H4 (cell line): ENCODE measurements at regions not wholly inside any gene's neighbourhood (a gene's known extent, or its start where the extent isn't known, plus 50 kb on each side); places are given as distances from the start of the nearest gene placed in this dataset.

Experiments
- DNase-seq: peaks from one replicate; pipeline ENCODE4 v3.0.0-alpha.2; 2015; ENCODE audit warnings: low spot score

DNA sequence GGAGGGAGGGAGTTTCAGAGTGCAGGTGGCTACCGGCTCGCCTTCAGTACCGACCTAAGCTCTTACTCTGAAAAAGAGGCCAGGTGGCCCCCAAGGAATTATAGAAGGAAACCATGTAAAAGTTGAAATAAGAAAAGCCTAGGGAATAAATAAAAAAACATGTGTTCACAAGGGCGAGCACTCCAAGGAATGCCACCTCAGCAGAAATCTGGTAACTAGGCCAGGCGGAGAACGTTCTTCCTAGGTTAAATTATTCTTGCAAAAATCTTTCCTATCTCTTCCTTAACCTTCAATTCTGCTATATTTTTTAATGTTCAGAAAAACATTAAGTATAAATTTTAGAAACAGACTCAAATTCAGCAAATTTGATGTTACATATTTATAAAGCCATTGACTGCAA is 1260.3 kb upstream of the SLC10A2 start:
- DNase-seq, result no peak

DNA sequence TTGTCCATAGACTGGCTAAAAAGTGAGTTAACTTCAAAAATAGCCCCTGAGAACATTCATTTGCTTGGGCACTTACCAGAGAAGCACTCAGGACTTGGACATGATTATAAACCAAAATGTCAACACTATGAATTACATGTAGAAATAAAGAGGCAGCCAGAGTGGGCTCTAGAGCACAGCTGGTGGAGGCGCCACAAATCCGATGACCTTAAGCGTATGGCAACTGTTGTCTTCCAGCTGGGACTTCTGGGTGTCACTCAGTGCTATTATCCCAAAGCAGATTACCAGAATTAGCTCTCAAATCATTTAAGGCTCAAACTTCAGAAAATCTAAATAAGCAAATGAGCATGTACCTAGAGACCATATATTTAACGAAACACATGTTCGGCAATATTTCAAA is 1255.5 kb upstream of the SLC10A2 start:
- no peak for DNase-seq

DNA sequence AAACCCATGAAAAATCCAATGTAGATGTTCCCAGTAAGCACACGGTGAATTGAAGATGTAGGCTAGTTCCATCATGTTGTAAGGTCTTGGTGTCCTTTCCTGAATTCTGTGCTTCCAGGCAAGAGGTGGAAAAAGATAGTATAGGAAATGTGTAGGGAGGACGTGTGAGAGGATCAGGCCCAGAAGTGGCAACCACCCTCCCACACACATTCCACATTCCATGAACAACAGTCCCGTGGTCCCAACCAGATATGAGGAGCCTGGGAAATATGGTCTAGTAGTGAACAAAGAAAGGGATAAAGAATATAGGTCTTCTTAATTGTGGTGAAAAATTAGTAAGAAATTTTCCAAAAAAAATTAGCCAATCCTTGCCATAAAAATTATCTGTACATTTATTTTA is 1254.2 kb upstream of the SLC10A2 start:
- no peak for DNase-seq

DNA sequence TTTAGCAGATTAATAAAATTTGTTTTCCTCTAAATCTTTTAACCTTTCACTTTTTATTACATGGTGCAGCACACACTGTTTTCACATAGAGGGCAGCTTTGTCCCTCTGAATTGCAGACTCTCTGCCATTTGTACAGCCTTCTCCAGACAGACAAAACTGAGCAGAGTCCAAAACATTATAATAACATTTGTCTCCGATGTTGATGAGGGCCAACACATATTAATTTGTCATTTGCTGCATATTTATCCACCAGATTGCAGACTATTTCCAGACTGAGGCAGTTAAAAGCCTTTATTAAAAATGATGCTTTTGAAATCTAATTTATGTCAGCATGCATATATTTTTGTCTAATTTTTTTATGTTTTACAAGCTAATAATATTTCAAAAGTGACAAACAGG is 1251.9 kb upstream of the SLC10A2 start:
- DNase-seq, result peak; percentile 10

DNA sequence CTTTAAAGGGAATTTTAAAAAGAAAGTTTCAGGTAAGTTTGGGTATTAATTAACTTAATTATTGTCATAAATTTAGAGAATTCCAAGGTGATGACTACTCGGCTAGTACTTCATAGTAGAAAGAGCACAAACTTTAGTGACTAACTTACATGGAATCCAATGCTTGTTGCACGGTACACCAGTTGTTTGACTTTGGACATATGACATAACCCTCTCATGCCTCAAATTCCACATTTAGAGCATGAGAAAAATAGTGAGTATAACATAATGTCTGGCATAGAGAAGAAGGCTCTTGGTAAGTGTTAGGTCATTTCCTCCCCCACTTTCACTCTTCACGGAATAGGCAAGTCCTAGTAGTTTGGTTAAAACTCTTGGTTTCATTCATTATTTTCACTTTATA is 1249.4 kb upstream of the SLC10A2 start:
- peak; percentile 44 for DNase-seq

DNA sequence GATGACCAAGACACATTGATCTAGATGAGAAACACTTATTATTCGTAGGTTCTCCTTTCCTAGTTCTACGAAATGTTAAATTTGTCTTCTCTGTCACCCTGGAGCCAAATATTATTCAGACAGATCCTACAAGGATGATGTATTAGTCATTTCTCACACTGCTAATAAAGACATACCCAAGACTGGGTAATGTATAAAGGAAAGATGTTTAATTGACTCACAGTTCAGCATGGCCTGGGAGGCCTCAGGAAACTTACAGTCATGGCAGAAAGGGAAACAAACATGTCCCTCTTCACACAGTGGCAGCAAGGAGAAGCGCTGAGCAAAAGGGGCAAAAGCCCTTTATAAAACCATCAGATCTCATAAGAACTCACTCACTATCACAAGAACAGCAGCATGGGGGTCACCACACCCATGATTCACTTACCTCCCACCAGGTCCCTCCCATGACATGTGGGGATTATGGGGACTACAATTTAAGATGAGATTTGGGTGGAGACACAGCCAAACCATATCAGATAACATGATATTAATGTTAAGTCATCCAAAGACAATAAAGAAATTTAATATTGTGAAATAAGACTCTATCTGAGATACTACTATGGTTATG is 1248.8 kb upstream of the SLC10A2 start:
- no peak for DNase-seq

DNA sequence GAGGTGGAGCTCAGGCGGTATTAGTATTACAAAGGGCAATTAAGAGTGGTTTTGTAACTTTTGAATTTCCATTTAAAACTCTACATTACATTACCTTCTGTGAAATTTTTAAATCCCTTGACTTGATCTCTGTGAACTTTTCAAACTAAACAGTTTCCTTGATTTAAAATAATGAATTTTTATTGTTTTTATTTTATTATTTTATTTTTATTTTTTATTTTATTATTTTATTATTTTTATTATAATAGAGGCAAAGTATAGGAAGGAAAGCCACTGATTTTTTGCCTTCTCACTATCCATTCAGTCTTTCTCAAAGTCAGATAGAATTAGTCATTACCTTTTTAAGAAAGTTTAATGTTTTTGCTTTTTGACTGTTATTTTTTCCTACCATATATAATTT is 1248.1 kb upstream of the SLC10A2 start:
- DNase-seq, result no peak

DNA sequence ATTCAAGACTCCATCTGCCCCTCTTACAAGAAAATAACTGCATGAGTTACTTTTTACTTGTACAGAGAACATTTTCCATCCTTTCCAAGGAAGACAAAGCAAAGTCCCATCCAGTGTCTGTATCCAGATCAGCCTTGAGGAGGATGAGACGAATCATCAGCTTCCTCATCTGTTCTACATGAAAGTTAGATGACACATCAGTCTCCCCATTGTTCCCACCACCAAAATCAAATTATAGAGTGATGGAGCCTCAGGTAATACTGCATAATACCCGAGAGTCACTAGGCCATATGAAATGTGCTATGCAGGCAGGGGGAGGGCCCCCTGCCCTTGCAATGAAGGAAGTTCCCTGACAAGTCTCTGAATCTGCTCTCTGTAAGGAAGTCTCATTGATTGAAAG is 1244.6 kb upstream of the SLC10A2 start:
- no peak for DNase-seq

DNA sequence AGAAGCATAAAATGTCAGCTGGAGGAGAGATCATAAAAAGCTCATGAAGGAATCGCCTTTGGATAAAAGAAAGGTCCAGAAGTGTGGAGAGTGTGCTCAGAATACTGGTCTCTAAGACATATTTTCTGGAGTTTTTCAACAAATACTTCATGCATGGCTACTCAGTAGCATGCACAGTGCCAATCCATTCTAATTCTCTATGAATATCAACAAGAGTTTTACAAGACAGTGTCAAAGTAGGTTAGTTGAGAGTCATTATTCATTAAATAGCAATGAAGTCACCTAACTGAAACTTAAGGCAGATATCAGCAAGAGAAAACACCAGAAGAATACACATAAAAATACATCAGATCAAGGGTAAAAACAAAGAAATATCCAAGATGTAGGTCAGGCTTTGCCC is 1243.2 kb upstream of the SLC10A2 start:
- no peak for DNase-seq

DNA sequence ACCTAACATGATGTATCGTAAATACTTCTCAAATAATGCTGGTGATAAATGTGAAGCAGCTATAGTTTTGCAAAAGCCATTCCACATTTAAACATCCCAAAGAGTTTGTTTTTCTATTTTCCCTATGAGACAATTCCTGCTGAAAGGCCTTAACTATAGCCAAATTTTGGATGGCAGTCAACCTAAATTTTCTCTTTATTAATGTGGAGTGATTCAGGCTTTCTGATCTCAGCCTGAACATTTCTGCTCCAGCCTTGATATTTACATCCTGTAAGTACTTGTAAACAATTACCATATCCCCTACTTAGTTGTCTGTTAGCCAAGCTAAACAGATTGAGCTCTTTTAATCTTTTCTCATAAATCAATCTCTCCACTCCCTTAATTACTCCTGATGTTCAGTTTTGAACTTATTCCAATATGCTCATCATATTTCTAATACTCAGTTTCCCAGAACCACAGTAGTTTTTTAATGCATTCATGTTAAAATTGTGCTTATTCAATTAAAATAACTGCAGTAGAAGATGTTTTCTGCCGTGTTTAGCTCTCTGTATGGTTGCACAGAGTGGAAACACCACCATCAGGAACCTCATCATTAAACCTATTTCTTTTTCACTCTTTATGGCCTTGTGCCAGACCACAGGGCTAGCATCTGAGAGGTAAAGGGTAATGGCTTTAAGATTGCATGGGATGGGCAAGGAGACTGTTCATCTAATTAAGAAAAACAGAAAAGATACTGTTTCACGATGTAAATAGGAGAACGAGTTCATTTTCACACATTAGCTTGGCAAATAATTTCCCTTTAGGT is 1235.2 kb upstream of the SLC10A2 start:
- peak; percentile 18 for DNase-seq

DNA sequence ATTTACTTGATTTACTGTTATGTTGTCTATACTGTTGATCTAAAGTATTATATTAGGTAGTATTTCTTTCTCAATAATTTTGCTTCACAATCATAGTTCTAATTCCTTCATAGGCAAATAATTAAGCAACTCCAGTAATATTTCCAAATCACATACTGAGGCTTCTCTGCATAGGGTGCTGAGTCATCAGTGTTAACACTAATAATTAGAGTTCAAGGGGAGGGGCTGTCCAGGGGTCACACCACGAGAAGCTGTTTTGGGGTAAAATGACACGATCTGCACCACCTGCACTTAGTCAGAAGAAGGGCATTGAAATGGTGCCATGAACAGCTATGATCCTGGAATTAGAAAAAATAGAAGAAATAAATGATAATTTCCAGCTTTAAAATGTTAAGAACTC is 1230.9 kb upstream of the SLC10A2 start:
- no peak for DNase-seq

DNA sequence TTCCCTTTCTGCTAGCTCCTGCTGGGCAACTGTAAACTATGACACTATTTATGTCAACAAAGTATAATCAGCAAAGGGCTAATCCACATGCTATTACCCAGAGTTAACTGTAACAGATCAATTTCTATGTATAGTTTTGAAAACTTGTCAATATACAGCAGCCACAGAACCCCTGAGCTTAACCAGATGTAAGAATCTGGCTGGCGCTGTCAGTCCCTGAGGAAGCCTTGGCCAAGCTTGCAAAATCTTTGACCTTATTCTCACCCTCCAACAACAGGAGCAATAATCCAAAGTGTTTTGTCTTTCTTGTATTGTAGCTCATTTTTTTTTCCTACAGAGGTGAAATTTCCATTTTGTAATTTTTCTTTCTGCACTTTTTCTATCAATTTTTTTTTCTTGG is 1230.1 kb upstream of the SLC10A2 start:
- DNase-seq, result no peak

DNA sequence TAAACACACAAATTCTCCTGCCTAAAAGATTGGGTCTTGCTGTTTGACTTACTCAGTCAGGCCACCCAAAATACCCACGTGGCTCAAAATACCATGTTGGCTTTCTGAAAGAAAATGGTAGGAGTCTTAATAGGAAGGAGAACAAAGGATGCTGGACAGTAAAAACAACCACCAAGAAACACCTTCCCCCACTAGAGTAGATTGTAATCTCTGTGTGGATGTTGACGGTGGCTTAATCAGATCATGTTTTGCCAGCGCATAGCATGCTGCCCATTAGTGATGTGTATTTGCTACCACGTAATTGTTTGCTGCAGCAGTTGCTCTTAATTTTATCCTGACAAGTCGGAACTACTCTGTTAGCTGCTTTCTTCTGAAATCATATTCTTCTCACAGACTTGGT is 1229.3 kb upstream of the SLC10A2 start:
- no peak for DNase-seq

DNA sequence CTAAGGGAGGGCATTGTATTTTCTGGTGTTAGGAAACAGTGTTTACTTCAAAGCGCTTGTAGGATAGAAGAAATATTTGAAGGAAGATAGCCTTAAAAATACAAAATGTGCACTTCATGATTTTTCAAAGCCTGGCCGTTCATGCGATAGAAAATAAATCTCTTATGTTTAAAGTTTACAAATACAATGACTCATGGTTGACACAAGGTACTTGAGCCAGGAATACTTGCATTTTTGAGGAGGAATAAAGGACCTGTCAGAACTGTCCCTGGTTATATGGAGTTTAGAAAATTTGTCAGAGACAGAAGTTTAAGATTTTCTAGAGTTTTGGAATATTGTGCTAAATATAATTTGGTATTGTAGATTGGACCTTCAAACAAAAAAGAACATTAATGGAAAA is 1223.2 kb upstream of the SLC10A2 start:
- no peak for DNase-seq

DNA sequence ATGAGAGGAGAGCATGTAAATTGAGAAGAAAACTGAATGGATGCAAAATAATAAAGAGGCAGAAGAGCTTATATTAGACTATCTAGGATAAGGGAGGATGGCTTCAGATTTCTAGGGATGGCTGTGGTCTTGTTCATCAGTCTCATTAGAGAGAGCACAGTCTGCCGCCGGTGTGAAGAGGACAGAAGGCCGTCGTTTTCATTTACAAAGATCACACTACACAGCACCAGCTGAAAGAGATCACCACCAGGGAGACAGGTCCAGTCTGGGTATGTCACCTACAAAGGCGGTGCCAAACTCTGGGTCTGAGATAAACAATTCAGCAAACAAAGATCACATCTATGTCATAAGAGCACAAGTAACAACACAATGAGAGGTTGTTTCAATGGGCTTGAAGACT is 1222.3 kb upstream of the SLC10A2 start:
- DNase-seq, result no peak

DNA sequence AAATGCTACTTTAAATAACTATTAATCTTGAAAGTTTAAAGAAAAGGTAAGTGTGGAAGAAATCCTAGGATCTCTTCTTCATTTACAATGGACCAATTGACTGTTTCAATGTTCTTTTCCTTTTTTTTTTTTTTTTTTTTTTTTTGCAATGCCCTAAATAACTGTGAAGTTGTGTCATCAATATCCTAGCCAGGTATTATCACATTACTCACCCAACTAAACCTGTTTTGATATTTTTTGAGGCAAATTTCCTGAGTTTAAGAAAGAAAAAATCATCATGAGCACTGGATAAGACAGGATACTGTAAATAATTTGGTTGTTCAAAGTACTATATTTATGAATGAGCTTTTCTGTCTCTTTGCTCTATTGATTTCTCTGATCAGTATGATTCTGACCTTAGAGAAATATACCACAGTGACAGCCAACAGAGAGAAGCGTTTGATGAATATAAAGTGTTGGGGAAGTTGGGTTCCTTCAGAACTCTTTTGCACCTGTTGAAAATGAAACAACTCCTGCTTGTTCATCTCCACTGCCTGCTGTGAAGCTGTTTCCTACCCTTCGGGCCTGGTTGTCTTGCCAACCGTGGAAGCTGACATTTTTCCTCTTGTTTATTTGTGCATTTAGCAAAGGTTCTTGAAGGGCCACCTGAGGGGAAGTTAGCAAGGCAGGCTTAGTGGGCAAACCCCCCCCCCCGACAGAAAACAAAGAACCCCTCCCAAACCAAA is 1220.5 kb upstream of the SLC10A2 start:
- no peak for DNase-seq

DNA sequence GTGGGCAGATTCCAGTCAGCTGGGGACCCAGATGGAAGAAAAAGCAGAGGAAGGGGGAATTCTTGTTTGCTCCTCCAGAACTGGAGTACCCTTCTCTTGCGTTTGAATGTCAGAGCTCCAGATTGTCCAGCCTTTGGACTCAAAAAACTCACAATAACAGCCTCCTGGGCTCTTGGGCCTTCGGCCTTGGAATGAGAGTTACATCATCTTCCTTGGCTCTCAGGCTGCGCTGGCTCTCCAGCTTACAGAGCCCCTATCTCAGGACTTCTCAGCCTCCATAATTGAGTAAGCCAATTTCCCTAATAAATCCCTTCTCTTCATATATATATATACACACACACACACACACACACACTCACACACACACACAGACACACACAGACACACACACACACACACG is 1215.7 kb upstream of the SLC10A2 start:
- no peak for DNase-seq

DNA sequence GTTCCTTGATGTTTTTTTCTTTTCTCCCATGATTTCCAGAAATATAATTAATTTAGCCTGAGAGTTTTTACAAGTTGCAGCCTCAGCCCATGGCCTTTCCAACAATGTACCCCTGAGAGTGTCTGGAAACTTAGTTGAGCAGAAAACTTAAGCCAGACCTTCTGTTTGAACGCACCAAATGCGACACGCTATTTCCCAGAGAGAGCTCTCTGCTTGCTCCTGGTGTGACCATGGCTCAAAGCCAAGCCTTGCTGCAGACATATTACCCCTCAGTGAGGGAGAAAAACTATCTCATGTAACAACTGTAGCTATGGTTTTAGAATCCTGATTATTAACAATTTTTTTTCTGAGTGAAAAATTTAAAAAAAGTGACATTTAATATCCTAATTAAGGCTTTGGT is 1204.5 kb upstream of the SLC10A2 start:
- no peak for DNase-seq

DNA sequence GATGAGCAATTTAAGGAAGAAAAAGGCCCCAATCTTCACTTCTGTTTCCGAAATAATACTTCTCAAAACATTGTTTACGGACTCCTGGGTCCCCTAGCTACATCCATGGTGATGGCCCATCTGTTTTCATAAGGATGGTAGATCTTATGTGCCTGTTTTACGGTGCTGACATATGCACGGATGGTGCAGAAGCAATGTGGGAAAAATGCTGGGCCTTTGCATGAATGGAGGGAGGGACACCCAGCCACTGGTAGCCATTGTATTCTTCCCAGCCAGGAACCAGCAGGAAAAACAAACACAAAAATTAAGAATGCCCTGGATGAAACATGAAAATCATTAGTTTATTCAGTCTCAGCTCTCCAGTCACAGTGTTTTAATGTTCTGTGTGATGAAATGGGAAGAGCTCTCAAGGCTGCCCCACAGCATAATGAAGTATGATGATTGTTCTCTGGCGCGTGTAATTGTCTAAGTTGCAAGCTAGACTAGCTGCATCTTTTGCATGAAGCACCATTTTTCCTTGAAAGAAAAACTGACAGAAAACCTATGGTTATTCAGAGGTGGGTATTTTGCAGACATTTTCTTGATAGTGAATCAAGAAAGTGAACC is 1201.1 kb upstream of the SLC10A2 start:
- DNase-seq, result no peak

DNA sequence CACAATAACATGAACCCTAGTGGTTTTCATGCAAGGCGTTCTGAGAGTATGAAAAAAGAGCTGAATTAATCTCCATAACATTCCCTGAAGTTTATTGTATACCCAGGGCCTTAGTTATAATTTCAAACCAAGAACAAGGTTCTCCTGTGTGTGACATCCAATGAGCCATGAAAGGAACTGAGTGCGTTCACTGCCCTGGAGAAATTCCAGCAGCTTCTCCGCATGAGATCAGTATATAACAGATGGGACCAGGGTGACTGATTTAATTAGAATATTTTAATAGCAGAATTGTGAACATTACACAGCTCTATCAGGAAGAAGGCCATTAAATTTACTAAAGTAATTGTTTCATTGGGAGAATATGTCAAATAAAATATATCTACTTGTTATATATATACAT is 1190.5 kb upstream of the SLC10A2 start:
- no peak for DNase-seq

DNA sequence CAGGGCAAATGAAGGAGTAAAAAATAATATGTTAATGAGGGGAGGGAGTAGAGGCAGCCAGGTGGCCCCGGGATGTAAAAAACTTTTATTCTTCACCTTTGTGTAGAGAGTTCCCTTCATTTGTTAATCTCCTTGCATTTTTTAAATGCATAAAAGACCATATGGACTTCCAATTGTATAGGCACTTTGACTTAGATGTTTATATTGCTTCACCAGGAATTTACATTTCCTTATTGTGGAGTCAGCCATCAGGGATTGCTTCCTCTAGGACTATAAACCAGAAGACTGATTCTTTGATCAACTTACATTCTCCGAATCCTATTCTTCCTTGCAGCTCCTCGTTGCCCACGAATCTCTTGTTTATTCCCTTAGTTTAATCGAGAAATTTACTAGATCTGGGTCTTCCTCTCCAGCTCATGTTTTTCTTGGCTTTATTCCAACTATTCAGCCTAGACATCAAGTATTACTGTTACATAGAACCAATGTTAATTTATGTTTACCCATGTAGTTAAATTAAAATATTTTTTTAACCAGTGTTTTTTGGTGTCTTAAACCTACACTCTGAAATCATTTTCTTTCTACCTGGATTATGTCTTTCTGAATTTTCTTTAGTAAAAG is 1187.0 kb upstream of the SLC10A2 start:
- no peak for DNase-seq

DNA sequence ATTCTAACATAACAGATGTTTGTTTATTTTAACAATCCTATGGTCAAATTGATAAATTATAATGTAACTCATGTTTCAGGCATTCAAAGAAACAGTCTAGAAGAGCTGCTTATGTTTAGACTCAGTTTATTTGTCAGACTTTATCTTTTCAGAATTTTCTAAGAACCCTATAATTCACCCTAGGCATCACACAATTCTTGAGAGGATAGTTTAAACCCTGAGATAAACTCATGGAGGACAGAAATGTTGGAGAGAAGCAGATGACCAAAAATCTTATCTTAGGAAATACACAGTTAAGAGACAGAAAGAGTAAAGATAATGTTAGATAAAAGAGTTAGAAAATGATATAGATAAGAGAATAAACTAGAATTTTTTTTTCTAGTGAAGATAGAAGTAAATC is 1185.7 kb upstream of the SLC10A2 start:
- no peak for DNase-seq
